Colonic mucosa (tissue), 4 donors: ENCODE measurements at regions not wholly inside any gene's neighbourhood (a gene's known extent, or its start where the extent isn't known, plus 50 kb on each side); places are given as distances from the start of the nearest gene placed in this dataset.

Experiments
- DNase-seq: peaks from one replicate; pipeline ENCODE4 v3.0.0-alpha.2; 2020
- H3K27ac ChIP-seq: fragments of 200-600 bp; one replicate; pipeline ENCODE4 v1.8.0; 2021
- H3K27me3 ChIP-seq: fragments of 200-600 bp; one replicate; pipeline ENCODE4 v1.8.0; 2021
- H3K36me3 ChIP-seq: fragments of 200-600 bp; one replicate; pipeline ENCODE4 v1.8.0; 2021
- H3K4me1 ChIP-seq: fragments of 200-600 bp; one replicate; pipeline ENCODE4 v1.8.0; 2021; ENCODE audit warnings: mild to moderate bottlenecking
- H3K4me3 ChIP-seq: fragments of 200-600 bp; one replicate; pipeline ENCODE4 v1.8.0; 2021
- H3K9ac ChIP-seq, 2 donors: one replicate each; pipeline ENCODE4 v1.7.0; 2013; ENCODE audit warnings: control low read depth in 2 of 2, low read depth in 2 of 2, low read length in 2 of 2
- H3K9me3 ChIP-seq: fragments of 200-600 bp; one replicate; pipeline ENCODE4 v1.8.0; 2021
- CTCF ChIP-seq: fragments of 200-600 bp; IDR thresholded peaks from one replicate; pipeline ENCODE4 v1.8.0; 2022; ENCODE audit warnings: antibody characterized with exemption, mild to moderate bottlenecking
- intact Hi-C: fragments of 100-400 bp; cut with DNase I; formaldehyde crosslinking; loops from one replicate; pipeline ENCODE4 v1.14.1; 2022
- donor health status: healthy.
- donor health status: DM: no; HTN: no; CAD: no.
- donor health status: DM: no; HTN: no; CAD: no.

GRCh38 chr4:181701214-181701613 is 542.0 kb upstream of the TENM3 start:
- no peak overlapping the region for H3K4me3 ChIP-seq
- TF ChIP-seq CTCF, result no peak
- no peaks in the 10 kb centered on the region for H3K9me3 ChIP-seq
- H3K27me3 ChIP-seq, result no peaks in the 10 kb centered on the region
- no peaks in the 10 kb centered on the region for H3K4me1 ChIP-seq
- no peaks in the 10 kb centered on the region for H3K36me3 ChIP-seq
- no peak for DNase-seq
- intact Hi-C loops, result no loop called here
- no peak overlapping the region for H3K9ac ChIP-seq
- H3K27ac ChIP-seq, result no peak overlapping the region

GRCh38 chr4:181701894-181702293 is 541.3 kb upstream of the TENM3 start:
- no peak overlapping the region for H3K9ac ChIP-seq
- H3K27ac ChIP-seq, result no peak overlapping the region
- no peaks in the 10 kb centered on the region for H3K27me3 ChIP-seq
- intact Hi-C loops, result no loop called here
- H3K9me3 ChIP-seq, result no peaks in the 10 kb centered on the region
- no peaks in the 10 kb centered on the region for H3K4me1 ChIP-seq
- H3K36me3 ChIP-seq, result no peaks in the 10 kb centered on the region
- no peak for TF ChIP-seq CTCF
- DNase-seq, result no peak
- no peak overlapping the region for H3K4me3 ChIP-seq

- H3K36me3 ChIP-seq, result no peaks in the 10 kb centered on the region
- no peak overlapping the region for H3K4me3 ChIP-seq
- no peak overlapping the region for H3K9ac ChIP-seq
- no peak for TF ChIP-seq CTCF
- H3K27me3 ChIP-seq, result no peaks in the 10 kb centered on the region
- intact Hi-C loops, result no loop called here
- no peak overlapping the region for H3K27ac ChIP-seq
- H3K4me1 ChIP-seq, result no peaks in the 10 kb centered on the region
- H3K9me3 ChIP-seq, result no peaks in the 10 kb centered on the region
- DNase-seq, result no peak
Measured at GRCh38 chr4:181702864-181703495, 540.2 kb upstream of the TENM3 start.

- Histone ChIP-seq H3K9me3 (no peaks in the 10 kb centered on the region), H3K27me3 (no peaks in the 10 kb centered on the region), H3K27ac (no peak overlapping the region), H3K4me3 (no peak overlapping the region), H3K4me1 (no peaks in the 10 kb centered on the region), H3K36me3 (no peaks in the 10 kb centered on the region), H3K9ac (no peak overlapping the region)
- no peak for TF ChIP-seq CTCF
- intact Hi-C loops, result no loop called here
- DNase-seq, result no peak
Measured at GRCh38 chr4:181710143-181710542, 533.1 kb upstream of the TENM3 start.

GRCh38 chr4:181711387-181711786 is 531.8 kb upstream of the TENM3 start:
- no peaks in the 10 kb centered on the region for H3K27me3 ChIP-seq
- no peaks in the 10 kb centered on the region for H3K36me3 ChIP-seq
- H3K4me3 ChIP-seq, result no peak overlapping the region
- no peaks in the 10 kb centered on the region for H3K4me1 ChIP-seq
- H3K27ac ChIP-seq, result no peak overlapping the region
- no peak for TF ChIP-seq CTCF
- H3K9me3 ChIP-seq, result no peaks in the 10 kb centered on the region
- DNase-seq, result no peak
- no peak overlapping the region for H3K9ac ChIP-seq
- intact Hi-C loops, result no loop called here
